H4 (cell line): ENCODE measurements at regions not wholly inside any gene's neighbourhood (a gene's known extent, or its start where the extent isn't known, plus 50 kb on each side); places are given as distances from the start of the nearest gene placed in this dataset.
"Not testable (repeated sequence)": the region's sequence is repeated elsewhere in the genome, so short reads cannot be mapped to it uniquely, and the experiment has no call there.

Experiments
- DNase-seq: peaks from one replicate; pipeline ENCODE4 v3.0.0-alpha.2; 2015; ENCODE audit warnings: low spot score

DNA sequence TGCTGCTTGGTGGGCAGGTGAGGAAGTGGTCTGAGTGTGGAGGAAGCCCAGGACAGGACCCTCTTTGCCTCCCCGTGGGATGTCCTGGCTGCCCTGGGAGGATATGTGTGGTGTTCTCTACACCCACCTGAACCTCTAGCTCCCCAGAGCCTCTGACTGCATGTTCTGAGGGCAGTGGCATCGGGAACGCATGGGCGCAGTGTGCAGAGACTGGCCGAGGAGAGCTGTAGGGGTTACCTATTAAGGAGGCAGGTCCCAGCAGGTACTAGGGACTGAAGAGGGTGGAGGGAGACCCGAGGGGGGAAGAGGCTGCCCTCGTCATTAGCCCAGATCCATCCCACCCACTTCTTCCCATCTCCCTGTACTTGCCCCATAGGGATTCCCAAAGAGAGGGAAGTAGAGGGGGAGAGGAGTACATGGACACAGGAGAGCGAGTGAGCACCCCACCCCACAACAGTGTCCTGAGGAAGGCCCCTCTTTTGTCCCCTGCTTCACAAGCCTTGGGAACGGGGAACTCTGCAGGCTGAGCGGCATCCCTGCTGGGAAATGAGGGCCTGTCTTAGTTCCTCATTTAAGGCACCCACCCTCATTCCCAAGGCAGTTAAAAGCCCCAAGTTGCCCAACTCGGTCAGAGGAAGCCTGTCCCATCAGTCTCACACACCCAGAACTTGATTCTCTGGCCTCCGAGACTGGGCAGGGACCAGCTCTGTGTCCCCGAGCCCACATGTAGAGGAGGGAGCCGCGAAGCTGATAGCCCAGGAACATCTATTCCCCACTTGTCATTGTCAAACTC lies 208.5 kb upstream of the PLGLB2 start:
- DNase-seq, result not testable (repeated sequence)

DNA sequence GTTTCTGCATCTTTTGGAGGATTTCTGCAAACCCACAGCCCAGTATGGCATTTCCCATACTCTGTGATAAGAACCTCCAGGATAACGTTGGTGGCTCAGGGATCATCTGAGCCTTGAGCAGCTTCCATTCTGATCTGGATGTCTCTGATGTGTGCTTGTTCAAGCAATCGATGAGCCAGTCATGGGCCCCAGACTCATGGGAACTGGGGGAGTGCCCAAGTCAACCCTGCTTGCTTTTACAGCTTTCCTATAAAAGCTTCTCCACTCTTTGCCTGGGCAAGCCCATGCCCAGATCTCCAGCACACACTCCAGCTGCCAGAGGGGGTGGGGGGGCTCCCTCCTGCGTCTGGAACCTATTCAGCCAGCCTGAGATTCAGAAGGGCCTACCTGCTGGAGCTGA lies 207.6 kb upstream of the PLGLB2 start:
- DNase-seq, result not testable (repeated sequence)

- DNase-seq, result not testable (repeated sequence)
Observed at GRCh38 chr2:87542599-87543174, 205.2 kb upstream of the PLGLB2 start.

- DNase-seq, result not testable (repeated sequence)
Observed at GRCh38 chr2:87543797-87544196, 204.1 kb upstream of the PLGLB2 start.

DNA sequence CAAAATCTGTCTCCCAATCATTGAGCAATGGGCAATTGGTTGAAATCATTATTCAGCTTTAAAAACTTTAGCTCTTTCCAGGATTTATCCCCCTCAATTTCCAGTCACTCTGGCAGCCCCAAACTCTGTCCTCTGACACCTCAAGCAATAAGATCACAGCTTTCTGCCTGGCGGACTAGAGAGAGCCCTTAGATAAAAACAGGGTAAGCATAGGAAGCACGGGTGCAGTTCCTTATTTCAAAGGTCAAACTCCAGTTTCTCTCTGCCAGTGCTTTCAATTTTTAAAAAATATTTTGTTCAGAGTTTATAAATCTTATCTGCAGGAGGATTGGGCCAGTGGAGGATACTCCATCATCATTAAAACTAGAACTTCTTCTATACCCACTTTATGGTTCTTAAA lies 200.8 kb upstream of the PLGLB2 start:
- DNase-seq, result not testable (repeated sequence)

DNA sequence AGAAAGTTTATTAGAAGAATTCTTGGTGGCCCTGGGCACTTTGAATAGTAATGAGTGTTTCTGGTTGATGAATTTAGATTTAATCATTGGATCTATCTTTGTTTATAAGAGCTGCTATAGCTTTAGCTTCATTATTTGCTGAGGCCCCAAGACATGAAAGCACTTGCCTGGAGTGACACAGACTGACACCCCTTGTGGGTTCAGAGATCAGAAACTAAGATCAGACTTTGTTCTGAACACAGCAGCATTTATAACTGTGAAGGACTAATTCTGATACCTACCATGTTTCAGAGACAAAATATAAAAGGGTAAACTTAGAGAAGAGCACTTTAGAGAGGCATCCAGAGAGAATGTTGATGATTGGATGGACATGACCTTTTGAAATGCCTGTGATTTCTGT lies 199.9 kb upstream of the PLGLB2 start:
- DNase-seq, result not testable (repeated sequence)

DNA sequence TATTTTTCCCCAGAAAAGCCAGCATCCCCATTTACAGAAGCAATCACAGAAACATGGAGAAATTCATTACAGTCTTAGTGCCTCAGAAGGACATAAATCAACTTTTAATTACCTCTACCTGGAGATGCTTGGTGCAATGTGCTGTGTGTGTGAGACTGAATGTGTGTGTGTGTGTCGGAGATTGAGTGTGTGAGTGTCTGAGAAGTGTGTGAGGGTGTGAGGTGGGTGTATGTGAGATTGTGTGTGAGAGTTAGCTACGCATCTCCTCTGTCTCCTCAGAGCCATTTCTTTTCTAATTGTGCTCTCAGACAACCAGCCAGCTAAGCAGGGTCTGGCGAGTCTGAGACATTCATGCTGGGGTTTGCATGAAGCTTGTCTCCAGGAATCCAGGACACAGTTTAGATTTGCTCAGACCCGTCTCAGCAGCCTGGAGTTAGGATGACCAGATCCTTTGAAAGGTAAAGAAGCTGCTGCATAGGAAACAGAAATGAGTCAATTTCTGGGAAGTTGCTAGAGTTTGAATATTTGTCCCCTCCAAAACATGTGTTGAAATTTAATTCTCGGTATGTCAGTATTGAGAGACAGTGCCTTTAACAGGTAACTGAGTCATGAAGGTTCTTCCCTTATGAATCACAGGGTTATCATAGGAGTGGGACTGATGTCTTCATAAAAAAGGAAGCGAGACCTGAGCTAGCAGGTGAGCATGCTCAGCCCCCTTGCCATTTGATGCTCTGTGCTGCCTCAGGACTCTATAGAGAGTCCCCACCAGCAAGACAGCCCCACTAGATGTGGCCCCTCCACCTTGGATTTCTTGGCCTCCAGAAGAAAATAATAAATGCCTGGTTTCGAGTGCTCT lies 199.0 kb upstream of the PLGLB2 start:
- not testable (repeated sequence) for DNase-seq

- DNase-seq, result not testable (repeated sequence)
Observed at GRCh38 chr2:87549561-87550202, 198.2 kb upstream of the PLGLB2 start.

- DNase-seq, result not testable (repeated sequence)
Observed at GRCh38 chr2:87554678-87555077, 193.2 kb upstream of the PLGLB2 start.

GRCh38 chr2:87555082-87555481 lies 192.8 kb upstream of the PLGLB2 start:
- not testable (repeated sequence) for DNase-seq

- DNase-seq, result not testable (repeated sequence)
Observed at GRCh38 chr2:87559001-87559400, 188.9 kb upstream of the PLGLB2 start.

- DNase-seq, result not testable (repeated sequence)
Observed at GRCh38 chr2:87559735-87560134, 188.2 kb upstream of the PLGLB2 start.

GRCh38 chr2:87565116-87565515 lies 182.8 kb upstream of the PLGLB2 start:
- DNase-seq, result not testable (repeated sequence)

GRCh38 chr2:87566531-87566930 lies 181.4 kb upstream of the PLGLB2 start:
- not testable (repeated sequence) for DNase-seq

DNA sequence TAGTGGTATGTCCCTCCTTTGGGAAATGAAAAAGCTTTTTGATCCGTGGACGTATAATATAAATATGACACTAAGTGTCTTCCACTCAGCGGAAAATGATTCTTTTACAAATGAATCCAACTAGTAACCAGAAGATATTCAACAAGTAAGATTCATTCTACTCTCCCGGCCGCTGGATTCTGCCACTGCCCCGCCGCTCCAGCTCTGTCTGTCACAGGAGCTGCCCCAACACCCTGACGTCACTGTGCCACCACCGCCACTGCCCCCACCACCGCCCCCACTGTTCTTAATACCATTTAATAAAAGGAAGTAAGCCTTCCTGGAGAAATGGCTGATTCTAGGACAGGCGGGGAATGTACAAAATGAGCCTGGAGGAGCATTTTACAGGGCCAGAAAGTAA lies 180.8 kb upstream of the PLGLB2 start:
- not testable (repeated sequence) for DNase-seq

DNA sequence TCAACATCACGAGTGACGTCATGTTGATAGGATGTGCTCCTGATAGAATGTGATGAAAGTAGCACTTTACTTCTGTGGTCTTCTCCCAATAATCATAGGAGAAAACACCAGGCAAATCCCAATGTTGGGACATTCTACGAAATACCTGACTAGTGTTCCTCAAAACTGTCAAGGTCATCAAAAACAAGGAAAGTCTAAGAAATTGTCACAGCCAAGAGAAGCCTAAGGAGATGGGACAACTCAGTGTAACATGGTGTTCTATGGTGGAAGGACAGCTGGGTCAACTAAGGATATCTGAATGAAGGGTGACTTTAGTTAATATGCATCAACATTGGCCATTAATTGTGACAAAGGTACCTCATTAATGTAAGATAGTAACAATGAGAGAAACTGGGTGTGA lies 180.0 kb upstream of the PLGLB2 start:
- DNase-seq, result not testable (repeated sequence)

GRCh38 chr2:87568554-87569278 lies 179.2 kb upstream of the PLGLB2 start:
- DNase-seq, result not testable (repeated sequence)

DNA sequence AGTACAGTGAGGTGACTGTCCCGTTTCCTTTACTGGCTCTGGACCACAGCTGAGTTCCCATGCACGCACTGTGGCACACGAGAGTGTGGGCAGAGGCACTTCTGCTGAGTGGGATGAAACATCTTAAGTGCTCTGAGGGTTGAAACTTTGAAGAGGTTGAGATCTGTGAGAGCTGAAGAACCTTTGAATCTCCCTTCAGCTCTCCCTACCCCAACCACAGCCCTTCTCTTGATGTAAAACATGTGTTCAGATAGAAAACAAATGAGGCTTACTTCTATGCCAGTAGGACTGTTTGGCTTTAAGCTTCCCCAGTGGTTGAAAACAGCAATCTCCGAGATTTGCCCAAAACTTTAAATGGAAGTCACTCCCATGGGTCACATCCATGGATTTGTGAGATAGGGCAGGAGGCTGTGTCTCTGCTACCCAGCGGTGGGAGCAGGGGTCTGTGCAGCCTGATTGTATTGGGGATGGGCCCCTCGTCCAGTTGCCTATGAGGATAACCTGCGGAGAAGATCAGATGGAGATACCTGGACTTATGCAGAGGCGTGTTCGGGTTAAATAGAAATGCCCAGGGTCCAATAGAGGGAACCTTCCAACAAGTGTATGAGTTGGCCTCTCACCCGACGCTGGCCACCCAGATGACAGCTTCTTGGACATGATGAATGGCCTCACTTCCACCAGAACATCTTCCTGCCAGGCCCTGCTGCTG lies 178.0 kb upstream of the PLGLB2 start:
- not testable (repeated sequence) for DNase-seq

DNA sequence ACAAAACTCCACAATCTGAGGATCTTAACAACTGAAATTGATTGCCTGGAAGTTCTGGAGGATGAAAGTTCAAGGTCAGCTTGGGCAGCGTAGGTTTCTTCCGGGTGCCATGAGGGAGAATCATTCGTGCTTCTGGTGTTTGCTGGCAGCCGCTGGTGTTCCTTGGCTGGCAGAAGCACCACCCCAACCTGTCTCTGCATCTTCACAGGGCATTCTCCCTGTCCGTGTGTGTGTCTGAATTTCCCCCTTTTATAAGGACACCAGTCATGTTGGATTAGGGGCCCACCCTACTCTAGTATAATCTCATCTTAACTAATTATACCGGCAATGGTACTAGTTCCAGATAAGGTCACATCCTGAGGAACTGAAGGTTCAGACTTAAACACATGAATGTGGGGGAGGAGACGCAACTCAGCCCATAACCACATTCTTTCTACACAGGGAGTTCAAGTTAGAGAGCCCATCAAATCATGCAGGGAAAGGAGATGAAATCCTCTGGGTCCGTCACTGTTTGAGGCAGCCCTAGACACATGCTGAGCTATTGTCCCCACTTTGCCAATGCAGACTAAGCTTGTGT lies 175.9 kb upstream of the PLGLB2 start:
- DNase-seq, result not testable (repeated sequence)

DNA sequence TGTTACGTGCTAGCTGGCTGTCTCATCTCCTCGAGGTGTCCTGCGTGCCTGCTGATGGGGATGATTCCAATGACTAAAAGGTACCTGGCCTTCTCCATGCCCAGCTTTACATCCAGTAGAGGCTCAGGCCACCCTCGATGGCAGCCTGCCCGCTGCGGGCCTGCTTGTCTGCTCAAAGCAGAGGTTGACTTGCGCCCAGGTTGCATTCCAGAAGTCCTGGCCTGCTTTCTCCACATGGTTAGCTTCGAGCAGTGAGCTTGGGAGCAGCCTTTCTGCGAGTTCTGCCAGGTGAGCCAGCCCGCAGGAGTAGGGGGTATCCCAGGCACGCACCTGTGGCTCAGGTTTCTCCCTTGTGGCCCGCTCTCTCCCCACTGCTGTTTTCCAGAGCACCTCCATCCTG lies 175.0 kb upstream of the PLGLB2 start:
- not testable (repeated sequence) for DNase-seq
